BLaER1 treated with 17β-estradiol and CSF1 and Interleukin-3, amounts not matched to agents 10 nM and 100 nM (cell line): ENCODE measurements at regions not wholly inside any gene's neighbourhood (a gene's known extent, or its start where the extent isn't known, plus 50 kb on each side); places are given as distances from the start of the nearest gene placed in this dataset.
"Not testable (repeated sequence)": the region's sequence is repeated elsewhere in the genome, so short reads cannot be mapped to it uniquely, and the experiment has no call there.

Experiments
- H3K27ac ChIP-seq, 11 experiments: shearing (Covaris generic); formaldehyde crosslinking; 2 replicates each; pipeline ENCODE4 v1.8.1; 2022
- H3K27me3 ChIP-seq, 11 experiments: shearing (Covaris generic); formaldehyde crosslinking; 2 replicates each; pipeline ENCODE4 v1.8.1; 2022
- H3K36me3 ChIP-seq, 11 experiments: shearing (Covaris generic); formaldehyde crosslinking; 2 replicates each; pipeline ENCODE4 v1.8.1; 2022
- H3K4me1 ChIP-seq, 10 experiments: shearing (Covaris generic); formaldehyde crosslinking; 2 replicates each; pipeline ENCODE4 v1.8.1; 2022
- H3K4me2 ChIP-seq, 11 experiments: shearing (Covaris generic); formaldehyde crosslinking; 2 replicates each; pipeline ENCODE4 v1.8.1; 2022
- H3K4me3 ChIP-seq, 10 experiments: shearing (Covaris generic); formaldehyde crosslinking; 2 replicates each; pipeline ENCODE4 v1.8.1; 2022
- H3K9ac ChIP-seq, 11 experiments: shearing (Covaris generic); formaldehyde crosslinking; 2 replicates each; pipeline ENCODE4 v1.8.1; 2022
- H3K9me3 ChIP-seq, 11 experiments: shearing (Covaris generic); formaldehyde crosslinking; replicated peaks in 1 of 11; 2 replicates each; pipeline ENCODE4 v1.8.1; 2022
- H4K20me1 ChIP-seq, 11 experiments: shearing (Covaris generic); formaldehyde crosslinking; 2 replicates each; pipeline ENCODE4 v1.8.1; 2022
- Cebpa-rat ChIP-seq, 11 experiments: shearing (Covaris generic); IDR thresholded peaks; 2 replicates each; pipeline ENCODE4 v1.8.1; 2022

GRCh38 chr5:99773290-99773689 is 761.9 kb upstream of the FAM174A start:
- no peak overlapping the region for H3K27ac ChIP-seq
- H3K36me3 ChIP-seq: no peaks in the 10 kb centered on the region
- no peak for TF ChIP-seq Cebpa-rat (IDR thresholded peaks at IDR 0.05)
- no peak overlapping the region for H3K4me2 ChIP-seq
- H3K9me3 ChIP-seq: no peaks in the 10 kb centered on the region; a peak in 1 of 22 replicates
- H3K27me3 ChIP-seq: no peaks in the 10 kb centered on the region
- H3K9ac ChIP-seq: no peak overlapping the region
- no peaks in the 10 kb centered on the region for H3K4me1 ChIP-seq
- no peak overlapping the region for H3K4me3 ChIP-seq
- H4K20me1 ChIP-seq: no peaks in the 10 kb centered on the region

- H3K4me2 ChIP-seq: no peak overlapping the region
- no peak overlapping the region for H3K9ac ChIP-seq
- no peak overlapping the region for H3K27ac ChIP-seq
- TF ChIP-seq Cebpa-rat (IDR thresholded peaks at IDR 0.05): no peak
- no peaks in the 10 kb centered on the region; a peak in 1 of 22 replicates for H3K9me3 ChIP-seq
- no peaks in the 10 kb centered on the region for H4K20me1 ChIP-seq
- H3K36me3 ChIP-seq: no peaks in the 10 kb centered on the region
- no peaks in the 10 kb centered on the region for H3K27me3 ChIP-seq
- no peak overlapping the region for H3K4me3 ChIP-seq
- no peaks in the 10 kb centered on the region for H3K4me1 ChIP-seq
Observed at GRCh38 chr5:99771296-99771695, 763.9 kb upstream of the FAM174A start.

DNA sequence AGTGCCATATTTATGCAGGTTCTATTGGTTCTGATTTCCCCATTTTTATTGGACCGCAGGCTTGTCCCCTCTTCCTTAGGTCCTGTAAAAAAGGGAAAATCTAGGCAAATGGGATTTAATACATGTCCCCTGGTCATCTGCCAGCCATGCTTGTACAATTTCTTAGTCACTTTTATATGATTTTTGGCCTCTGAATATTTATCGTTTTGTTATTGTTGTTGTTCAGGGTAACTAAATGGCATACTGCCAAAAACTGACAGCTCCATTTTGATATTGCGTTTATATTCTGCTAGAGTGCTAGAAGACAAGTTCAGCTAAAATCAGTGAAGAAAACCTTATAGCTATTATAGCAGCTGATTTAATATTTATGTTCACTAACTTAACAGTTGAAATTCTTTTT is 770.2 kb upstream of the FAM174A start:
- H3K9ac ChIP-seq: no peak overlapping the region
- H3K27ac ChIP-seq: no peak overlapping the region
- H3K4me2 ChIP-seq: no peak overlapping the region
- H3K4me1 ChIP-seq: no peaks in the 10 kb centered on the region
- H4K20me1 ChIP-seq: no peaks in the 10 kb centered on the region
- H3K27me3 ChIP-seq: no peaks in the 10 kb centered on the region
- H3K36me3 ChIP-seq: no peaks in the 10 kb centered on the region
- TF ChIP-seq Cebpa-rat (IDR thresholded peaks at IDR 0.05): no peak
- no peaks in the 10 kb centered on the region; a peak in 1 of 22 replicates for H3K9me3 ChIP-seq
- H3K4me3 ChIP-seq: no peak overlapping the region

- TF ChIP-seq Cebpa-rat (IDR thresholded peaks at IDR 0.05): no peak
- Histone ChIP-seq H3K27me3 (no peaks in the 10 kb centered on the region), H3K36me3 (no peaks in the 10 kb centered on the region), H3K4me3 (no peak overlapping the region), H4K20me1 (no peaks in the 10 kb centered on the region), H3K27ac (no peak overlapping the region), H3K9ac (no peak overlapping the region), H3K4me2 (no peak overlapping the region), H3K4me1 (no peaks in the 10 kb centered on the region), H3K9me3 (no peaks in the 10 kb centered on the region)
Observed at GRCh38 chr5:99763021-99763774, 772.0 kb upstream of the FAM174A start.

GRCh38 chr5:99747342-99747741 is 787.8 kb upstream of the FAM174A start:
- no peak for TF ChIP-seq Cebpa-rat (IDR thresholded peaks at IDR 0.05)
- no peaks in the 10 kb centered on the region for H3K36me3 ChIP-seq
- H3K4me2 ChIP-seq: no peak overlapping the region
- no peaks in the 10 kb centered on the region for H3K27me3 ChIP-seq
- no peak overlapping the region for H3K9ac ChIP-seq
- H3K27ac ChIP-seq: no peak overlapping the region
- H3K4me3 ChIP-seq: no peak overlapping the region
- no peaks in the 10 kb centered on the region for H4K20me1 ChIP-seq
- H3K4me1 ChIP-seq: no peaks in the 10 kb centered on the region
- peaks cover 0 to 5% (median 0%) of the 10 kb centered on the region in 11 experiments; a peak in 2 of 22 replicates for H3K9me3 ChIP-seq

DNA sequence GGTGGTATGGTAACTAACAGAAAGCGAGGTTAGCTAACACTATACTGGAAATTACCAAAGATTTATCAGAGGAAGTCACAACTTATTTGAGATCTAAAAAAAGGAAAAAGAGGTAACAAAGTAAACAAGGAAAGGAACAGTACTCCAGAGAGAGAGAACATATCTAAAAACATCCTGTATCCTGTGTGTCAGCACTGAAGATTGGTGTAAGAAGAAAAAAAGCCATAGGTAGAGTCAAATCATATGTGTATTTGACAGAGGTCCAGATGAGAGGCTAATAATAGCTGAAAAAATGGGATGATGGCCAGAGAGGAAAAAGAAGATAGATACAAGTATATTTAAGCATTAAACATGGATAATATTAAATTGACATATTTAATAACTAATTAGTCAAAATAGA is 802.0 kb upstream of the FAM174A start:
- H3K36me3 ChIP-seq, H3K9me3 ChIP-seq, H3K4me1 ChIP-seq, H3K4me2 ChIP-seq, H3K27me3 ChIP-seq, H3K9ac ChIP-seq, H3K27ac ChIP-seq, H3K4me3 ChIP-seq, H4K20me1 ChIP-seq: not testable (repeated sequence)

DNA sequence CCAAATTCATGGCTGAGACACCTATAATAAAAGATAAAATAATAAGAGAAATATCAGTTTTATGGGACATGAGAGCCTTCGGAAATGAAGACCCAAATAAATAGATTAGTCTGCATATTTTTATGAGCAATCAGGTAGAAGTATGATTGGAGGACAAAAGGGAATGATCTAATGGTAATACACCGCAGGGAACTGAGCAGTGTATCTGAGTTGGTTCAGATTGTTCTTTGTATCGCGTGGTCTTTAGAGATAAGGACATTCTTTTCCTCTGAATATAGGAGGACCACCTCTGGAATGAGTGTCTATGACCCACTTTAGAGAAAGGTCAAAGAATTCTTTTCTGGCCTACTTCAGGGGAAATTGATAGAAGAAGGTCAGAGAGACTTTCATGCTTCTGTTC is 801.8 kb upstream of the CHD1 start:
- H3K36me3 ChIP-seq, H3K9ac ChIP-seq, H3K4me3 ChIP-seq, H4K20me1 ChIP-seq, H3K4me2 ChIP-seq, H3K9me3 ChIP-seq, H3K27me3 ChIP-seq, H3K4me1 ChIP-seq, H3K27ac ChIP-seq: not testable (repeated sequence)

DNA sequence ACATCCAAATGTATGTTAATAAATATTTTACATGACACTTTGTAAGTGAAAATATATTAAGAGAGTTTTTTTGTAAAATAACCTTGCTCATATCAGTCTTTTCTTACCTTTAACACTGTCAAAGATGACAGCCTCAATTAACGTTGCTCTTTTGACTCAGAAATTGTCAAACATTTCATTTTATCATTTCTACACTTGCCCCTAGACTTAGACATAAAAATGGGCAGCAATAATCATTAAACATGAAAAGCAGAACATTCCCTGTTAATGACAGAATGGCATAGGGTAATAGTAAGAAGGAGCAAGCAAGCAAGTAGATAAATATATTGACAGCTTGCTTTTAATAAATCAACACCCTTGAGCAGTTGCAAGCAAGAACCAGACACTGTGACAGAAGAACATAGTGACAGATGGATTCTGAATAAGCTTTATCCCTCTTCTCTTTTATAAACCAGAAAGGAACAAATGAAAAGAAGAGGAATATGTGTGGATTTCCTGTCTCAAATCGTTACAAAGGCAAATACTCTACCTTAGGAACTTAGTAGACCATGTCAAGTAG is 796.0 kb upstream of the CHD1 start:
- Histone ChIP-seq H4K20me1 (no peaks in the 10 kb centered on the region), H3K9me3 (no peaks in the 10 kb centered on the region), H3K4me2 (no peak overlapping the region), H3K27ac (no peak overlapping the region), H3K27me3 (no peaks in the 10 kb centered on the region), H3K9ac (no peak overlapping the region), H3K4me3 (no peak overlapping the region), H3K4me1 (no peaks in the 10 kb centered on the region), H3K36me3 (no peaks in the 10 kb centered on the region)
- TF ChIP-seq Cebpa-rat (IDR thresholded peaks at IDR 0.05): no peak

GRCh38 chr5:99721506-99721905 is 792.7 kb upstream of the CHD1 start:
- TF ChIP-seq Cebpa-rat (IDR thresholded peaks at IDR 0.05): no peak
- no peaks in the 10 kb centered on the region for H3K4me1 ChIP-seq

GRCh38 chr5:99715921-99716320 is 787.1 kb upstream of the CHD1 start:
- H3K4me2 ChIP-seq: no peak overlapping the region
- no peaks in the 10 kb centered on the region for H3K4me1 ChIP-seq
- no peaks in the 10 kb centered on the region for H3K9me3 ChIP-seq
- H3K36me3 ChIP-seq: no peaks in the 10 kb centered on the region
- no peak overlapping the region for H3K9ac ChIP-seq
- no peaks in the 10 kb centered on the region for H3K27me3 ChIP-seq
- H3K4me3 ChIP-seq: no peak overlapping the region
- no peak for TF ChIP-seq Cebpa-rat (IDR thresholded peaks at IDR 0.05)
- H4K20me1 ChIP-seq: no peaks in the 10 kb centered on the region
- H3K27ac ChIP-seq: no peak overlapping the region

More at GRCh38 chr5:99721506-99721905, 792.7 kb upstream of the CHD1 start:
- Histone ChIP-seq H3K9ac (no peak overlapping the region), H3K9me3 (no peaks in the 10 kb centered on the region), H3K27me3 (no peaks in the 10 kb centered on the region), H3K27ac (no peak overlapping the region), H3K4me2 (no peak overlapping the region), H3K4me3 (no peak overlapping the region), H3K36me3 (no peaks in the 10 kb centered on the region), H4K20me1 (no peaks in the 10 kb centered on the region)
